Bronchial epithelial cell (primary cell): ENCODE measurements at regions not wholly inside any gene's neighbourhood (a gene's known extent, or its start where the extent isn't known, plus 50 kb on each side); places are given as distances from the start of the nearest gene placed in this dataset.

Experiments
- DNase-seq: peaks from one replicate; pipeline ENCODE4 v3.0.0-alpha.2; 2010; ENCODE audit warnings: low read depth
- FAIRE-seq: peaks from 2 replicates; lab custom pipeline; 2011; peaks lifted over from hg19 to GRCh38; lab: Jason Lieb, UNC
- H3K27me3 ChIP-seq: 2 replicates; pipeline ENCODE4 v1.5.1; 2011; ENCODE audit warnings: low read length; ENCODE audit not compliant: control insufficient read depth, insufficient read depth
- H3K36me3 ChIP-seq: 2 replicates; pipeline ENCODE4 v1.5.1; 2011; ENCODE audit warnings: low read length; ENCODE audit not compliant: control insufficient read depth, insufficient read depth
- H3K4me3 ChIP-seq: 2 replicates; pipeline ENCODE4 v1.5.1; 2011; ENCODE audit warnings: mild to moderate bottlenecking, low read depth, low read length, control low read depth
- CTCF ChIP-seq: IDR thresholded peaks from 2 replicates; pipeline ENCODE4 v1.5.1; 2011; ENCODE audit warnings: mild to moderate bottlenecking, moderate library complexity, low read length, control low read depth, inconsistent platforms; ENCODE audit not compliant: insufficient read depth, severe bottlenecking

GRCh38 chr12:78519422-78519821 lies 345.2 kb upstream of the SYT1 start:
- Histone ChIP-seq H3K27me3 (no peaks in the 10 kb centered on the region), H3K4me3 (no peak overlapping the region), H3K36me3 (no peaks in the 10 kb centered on the region)
- no peak for TF ChIP-seq CTCF
- FAIRE-seq (no peak), DNase-seq (no peak)

GRCh38 chr12:78530100-78530765 lies 334.3 kb upstream of the SYT1 start:
- H3K4me3 ChIP-seq: no peak overlapping the region
- peak; percentile 92 for FAIRE-seq
- H3K27me3 ChIP-seq: no peaks in the 10 kb centered on the region
- peak; percentile 2 for DNase-seq
- TF ChIP-seq CTCF: no peak
- no peaks in the 10 kb centered on the region for H3K36me3 ChIP-seq

GRCh38 chr12:78531831-78532458 lies 332.6 kb upstream of the SYT1 start:
- Histone ChIP-seq H3K27me3 (no peaks in the 10 kb centered on the region), H3K4me3 (no peak overlapping the region), H3K36me3 (no peaks in the 10 kb centered on the region)
- FAIRE-seq (no peak), DNase-seq (no peak)
- no peak for TF ChIP-seq CTCF

GRCh38 chr12:78534311-78534710 lies 330.3 kb upstream of the SYT1 start:
- H3K36me3 ChIP-seq: no peaks in the 10 kb centered on the region
- no peak for TF ChIP-seq CTCF
- no peak overlapping the region for H3K4me3 ChIP-seq
- no peak for DNase-seq
- FAIRE-seq: no peak
- H3K27me3 ChIP-seq: no peaks in the 10 kb centered on the region

- TF ChIP-seq CTCF: no peak
- H3K36me3 ChIP-seq: no peaks in the 10 kb centered on the region
- no peak overlapping the region for H3K4me3 ChIP-seq
- H3K27me3 ChIP-seq: no peaks in the 10 kb centered on the region
- DNase-seq (no peak), FAIRE-seq (no peak)
These were observed 323.8 kb upstream of the SYT1 start for GRCh38 chr12:78540606-78541336.
